Epidermal melanocyte (primary cell): ENCODE measurements at regions not wholly inside any gene's neighbourhood (a gene's known extent, or its start where the extent isn't known, plus 50 kb on each side); places are given as distances from the start of the nearest gene placed in this dataset.
"Not testable (repeated sequence)": the region's sequence is repeated elsewhere in the genome, so short reads cannot be mapped to it uniquely, and the experiment has no call there.

ENCODE experiments used
- DNase-seq: peaks from one replicate; pipeline ENCODE4 v3.0.0; 2011; ENCODE audit warnings: low spot score; ENCODE audit not compliant: insufficient read length

DNA sequence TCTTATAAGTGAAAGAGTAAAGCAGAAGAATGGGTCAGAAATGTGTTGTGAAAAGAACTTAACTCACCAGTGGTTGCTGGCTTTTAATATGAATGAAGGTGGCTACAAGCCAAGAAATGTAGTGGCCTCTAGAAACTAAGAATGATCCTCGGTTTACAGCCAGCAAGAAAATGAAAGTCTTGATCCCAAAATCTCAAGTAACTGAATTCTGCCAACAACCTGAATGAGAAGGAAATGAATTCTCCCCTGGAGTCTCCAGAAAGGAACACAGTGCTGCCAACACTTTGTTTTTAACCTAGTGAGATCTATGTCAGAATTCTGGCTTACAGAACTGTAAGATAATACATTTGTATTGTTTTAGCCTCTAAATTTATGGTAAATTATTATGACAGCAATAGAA is 193.0 kb downstream of the FZD1 start:
- DNase-seq, result no peak

GRCh38 chr7:91459539-91459938 is 195.3 kb downstream of the FZD1 start:
- no peak for DNase-seq

DNA sequence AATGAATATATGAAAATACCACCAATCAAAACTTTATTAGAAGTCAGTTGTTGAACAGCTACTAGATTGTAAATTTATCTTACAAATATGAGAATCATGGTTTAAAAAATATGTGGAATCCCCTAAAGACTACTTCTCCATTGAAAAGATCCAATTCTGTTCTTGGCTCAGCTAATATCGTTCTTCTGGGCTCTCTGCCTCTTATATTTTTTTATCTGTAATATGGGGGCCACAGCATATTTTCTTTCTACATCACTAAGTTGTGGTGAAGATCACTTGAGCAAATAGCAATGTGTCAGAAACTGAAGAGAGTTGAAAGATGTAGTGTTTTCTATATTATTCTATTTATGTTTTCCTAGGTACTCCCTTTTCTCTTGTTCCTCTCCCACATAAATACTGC is 198.1 kb downstream of the FZD1 start:
- no peak for DNase-seq

- DNase-seq, result no peak
Observed at GRCh38 chr7:91463330-91463729, 199.1 kb downstream of the FZD1 start.

GRCh38 chr7:91465595-91466061 is 201.4 kb downstream of the FZD1 start:
- no peak for DNase-seq

GRCh38 chr7:91468256-91468655 is 204.0 kb downstream of the FZD1 start:
- DNase-seq, result no peak

DNA sequence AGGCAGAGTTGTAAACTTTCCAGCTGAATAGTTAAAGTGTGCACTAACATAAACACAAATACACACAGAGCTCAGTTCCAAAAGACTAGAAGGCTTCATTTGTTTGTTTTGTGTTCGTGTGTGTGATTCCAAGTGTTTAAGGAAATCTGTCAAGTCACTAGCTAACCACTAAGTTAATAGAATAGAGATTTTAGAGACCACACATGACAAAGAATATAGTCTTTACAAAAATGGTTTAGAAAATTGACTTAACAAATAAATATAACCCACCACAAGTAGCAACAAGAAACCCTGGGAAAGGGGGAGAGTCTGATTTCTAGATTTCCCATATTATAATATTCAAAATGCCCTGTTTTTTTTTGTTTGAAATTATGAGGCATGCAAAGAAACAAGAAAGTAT is 209.4 kb downstream of the FZD1 start:
- DNase-seq, result no peak

GRCh38 chr7:91474074-91474473 is 209.8 kb downstream of the FZD1 start:
- DNase-seq, result no peak

- not testable (repeated sequence) for DNase-seq
Observed at GRCh38 chr7:91480470-91480869, 216.2 kb downstream of the FZD1 start.

DNA sequence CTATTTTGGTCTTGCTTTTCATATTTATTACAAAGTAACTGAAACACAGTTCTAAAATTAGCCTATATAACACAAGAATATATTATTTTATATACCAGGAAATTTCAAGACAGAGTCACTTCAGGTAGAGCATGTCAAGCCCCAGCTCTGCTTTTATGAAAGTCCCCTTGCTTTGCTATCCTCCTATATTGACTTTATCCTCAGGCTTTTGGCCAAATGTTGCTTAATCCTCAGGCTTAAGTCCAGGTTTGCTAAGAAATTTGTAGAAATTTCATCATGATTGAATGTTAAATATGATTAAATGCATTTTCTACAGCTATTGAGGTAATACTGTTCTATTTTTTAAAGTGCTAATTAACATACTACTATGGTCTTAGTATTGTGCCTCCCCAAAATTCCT is 227.6 kb downstream of the FZD1 start:
- no peak for DNase-seq

DNA sequence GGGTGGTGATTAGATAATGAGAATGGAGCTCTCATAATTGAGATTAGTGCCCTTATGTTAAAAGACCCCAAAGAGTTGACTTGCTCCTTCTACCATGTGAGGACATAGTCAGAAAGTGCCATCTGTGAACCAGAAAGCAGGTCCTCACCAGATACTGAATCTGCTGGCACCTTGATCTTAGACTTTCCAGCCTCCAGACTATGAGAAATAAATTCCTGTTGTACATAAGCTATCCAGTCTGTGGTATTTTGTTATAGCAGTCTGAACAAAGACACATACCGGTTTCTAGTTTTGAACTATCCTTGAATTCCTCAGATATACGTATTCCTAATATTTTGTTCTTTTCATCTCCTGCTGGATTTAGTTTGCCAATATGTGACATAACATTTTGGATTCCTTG is 228.1 kb downstream of the FZD1 start:
- no peak for DNase-seq

DNA sequence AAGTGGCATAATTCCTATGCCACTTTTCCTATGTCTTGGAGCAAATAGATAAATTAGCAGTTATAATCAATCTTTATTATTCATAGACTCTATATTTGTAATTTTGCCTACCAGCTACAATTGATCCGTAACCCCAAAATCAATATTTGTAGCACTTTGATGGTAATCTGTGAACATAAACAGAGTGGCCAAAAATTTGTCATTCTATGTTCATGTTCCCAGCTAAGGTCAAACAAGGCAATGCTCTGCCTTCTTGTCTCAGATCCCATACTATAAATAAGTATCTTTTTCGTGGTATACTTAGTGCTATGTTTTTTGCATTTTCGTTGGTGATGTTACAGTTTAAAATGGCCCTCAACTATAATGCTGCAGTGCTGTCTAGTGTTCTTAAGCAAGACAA is 228.5 kb downstream of the FZD1 start:
- DNase-seq, result no peak

DNA sequence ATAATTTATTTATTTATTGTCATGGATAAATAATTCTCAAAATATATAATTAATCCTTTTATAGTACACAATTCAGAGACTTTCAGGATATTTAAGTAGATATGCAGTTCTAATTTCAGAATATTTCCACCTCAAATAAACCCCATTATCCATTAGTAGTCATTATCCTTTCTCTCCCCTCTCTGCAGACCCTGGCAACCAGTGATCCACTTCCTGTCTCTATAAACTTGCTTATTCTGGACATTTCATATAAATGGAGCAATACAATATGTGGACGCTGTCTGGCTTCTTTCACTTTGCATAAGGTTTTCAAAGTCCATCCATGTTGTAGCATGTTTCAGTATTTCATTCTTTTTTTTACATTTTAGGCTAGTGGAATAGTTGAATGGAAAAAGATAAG is 230.2 kb downstream of the FZD1 start:
- no peak for DNase-seq

DNA sequence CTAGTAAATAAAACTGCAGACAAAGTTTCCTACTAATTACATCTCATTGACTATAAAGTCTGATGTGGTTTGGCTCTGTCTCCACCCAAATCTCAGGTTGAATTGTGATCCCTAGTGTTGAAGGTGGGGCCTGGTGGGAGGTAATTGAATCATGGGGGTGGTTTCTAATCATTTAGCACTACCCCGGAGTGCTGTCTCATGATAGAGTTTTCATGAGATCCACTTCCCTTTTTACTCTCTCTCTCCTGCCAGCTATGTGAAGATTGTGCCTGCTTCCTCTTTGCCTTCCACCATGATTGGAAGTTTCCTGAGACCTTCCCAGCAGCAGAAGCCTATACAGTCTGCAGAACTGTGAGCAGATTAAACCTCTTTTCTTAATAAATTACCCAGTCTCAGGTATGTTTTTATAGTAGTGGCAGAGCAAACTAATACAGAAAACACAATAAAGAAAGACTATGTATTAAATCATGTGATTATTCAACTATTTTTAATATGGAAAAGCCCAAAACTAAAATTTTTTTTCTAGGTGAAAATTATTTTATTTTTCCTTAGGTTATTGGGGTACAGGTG is 232.1 kb downstream of the FZD1 start:
- no peak for DNase-seq

- DNase-seq, result not testable (repeated sequence)
Observed at GRCh38 chr7:91497277-91497676, 233.0 kb downstream of the FZD1 start.

DNA sequence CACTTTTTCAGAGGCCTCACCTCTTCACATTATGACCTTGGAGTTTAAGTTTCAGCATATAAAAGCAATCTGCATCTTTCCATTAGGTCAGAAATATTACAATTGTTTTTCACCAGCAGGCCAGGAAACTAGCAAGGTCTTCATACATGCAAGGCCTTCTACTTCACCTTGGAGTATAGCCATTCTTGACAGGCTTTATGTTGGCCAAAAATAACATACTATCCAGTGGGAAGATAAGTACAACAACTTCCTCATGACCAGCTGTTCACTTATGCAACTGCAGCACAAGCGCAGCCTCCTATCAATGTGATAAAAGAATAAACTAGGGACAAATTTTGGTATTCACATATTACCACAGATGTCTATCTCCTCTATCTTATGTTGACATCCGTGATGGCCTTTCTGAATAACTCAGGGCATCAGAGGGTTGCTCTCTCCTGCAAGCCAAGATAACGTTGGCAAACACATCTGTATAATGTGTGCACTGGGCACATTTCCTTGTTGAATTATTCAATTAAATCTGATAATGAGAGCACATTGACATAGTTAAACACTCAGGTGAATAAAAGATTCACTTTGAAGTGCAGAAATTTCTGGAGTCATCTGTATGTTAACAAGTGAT is 239.8 kb downstream of the FZD1 start:
- DNase-seq, result no peak

DNA sequence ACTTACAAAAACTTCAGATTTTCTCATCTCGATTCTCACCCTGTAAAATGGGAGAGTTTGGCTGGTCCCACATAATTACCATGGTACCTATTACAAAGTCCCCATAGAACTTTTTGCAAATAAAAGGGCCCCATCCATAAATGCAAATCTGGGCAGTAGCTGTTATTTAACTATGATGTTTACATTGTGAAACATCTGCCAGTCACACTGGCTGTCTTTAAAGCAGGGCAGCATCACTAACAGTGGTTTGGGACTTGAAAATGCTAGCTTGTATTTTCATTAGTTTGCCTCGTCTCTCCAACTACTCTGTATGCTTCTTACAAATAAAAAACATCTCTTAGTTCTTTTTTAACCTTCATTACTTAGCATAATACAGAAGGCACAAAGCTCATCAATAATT is 240.7 kb downstream of the FZD1 start:
- DNase-seq, result no peak

DNA sequence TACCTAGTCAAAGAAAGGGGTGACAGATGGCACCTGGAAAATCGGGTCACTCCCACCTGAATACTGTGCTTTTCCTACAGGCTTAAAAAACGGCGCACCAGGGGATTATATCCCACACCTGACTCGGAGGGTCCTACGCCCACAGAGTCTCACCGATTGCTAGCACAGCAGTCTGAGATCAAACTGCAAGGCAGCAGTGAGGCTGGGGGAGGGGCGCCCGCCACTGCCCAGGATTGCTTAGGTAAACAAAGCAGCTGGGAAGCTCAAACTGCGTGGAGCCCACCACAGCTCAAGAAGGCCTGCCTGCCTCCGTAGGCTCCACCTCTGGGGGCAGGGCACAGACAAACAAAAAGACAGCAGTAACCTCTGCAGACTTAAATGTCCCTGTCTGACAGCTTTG is 242.7 kb downstream of the FZD1 start:
- DNase-seq, result not testable (repeated sequence)

DNA sequence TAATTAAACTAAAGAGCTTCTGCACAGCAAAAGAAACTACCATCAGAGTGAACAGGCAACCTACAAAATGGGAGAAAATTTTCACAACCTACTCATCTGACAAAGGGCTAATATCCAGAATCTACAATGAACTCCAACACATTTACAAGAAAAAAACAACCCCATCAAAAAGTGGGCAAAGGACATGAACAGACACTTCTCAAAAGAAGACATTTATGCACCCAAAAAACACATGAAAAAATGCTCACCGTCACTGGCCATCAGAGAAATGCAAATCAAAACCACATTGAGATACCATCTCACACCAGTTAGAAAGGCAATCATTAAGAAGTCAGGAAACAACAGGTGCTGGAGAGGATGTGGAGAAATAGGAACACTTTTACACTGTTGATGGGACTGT is 247.6 kb downstream of the FZD1 start:
- not testable (repeated sequence) for DNase-seq

- DNase-seq, result no peak
Observed at GRCh38 chr7:91512958-91513357, 248.7 kb downstream of the FZD1 start.

GRCh38 chr7:91514591-91514990 is 250.4 kb downstream of the FZD1 start:
- DNase-seq, result no peak

GRCh38 chr7:91515961-91516360 is 251.7 kb downstream of the FZD1 start:
- no peak for DNase-seq

- DNase-seq, result no peak
Observed at GRCh38 chr7:91517201-91517785, 253.1 kb downstream of the FZD1 start.
